HEK293 (cell line): ENCODE measurements at regions not wholly inside any gene's neighbourhood (a gene's known extent, or its start where the extent isn't known, plus 50 kb on each side); places are given as distances from the start of the nearest gene placed in this dataset.

Experiments
- CTCF ChIA-PET: fragments of 350-600 bp; formaldehyde crosslinking; extraction: SDS; loops from one replicate; lab custom pipeline; 2021; ENCODE audit warnings: antibody characterized with exemption; lab: Yijun Ruan, JAX
- POLR2A ChIA-PET: fragments of 300-600 bp; formaldehyde crosslinking; extraction: SDS; loops from one replicate; lab custom pipeline; 2020; ENCODE audit warnings: antibody characterized with exemption, inconsistent platforms; lab: Yijun Ruan, JAX
- H3K27ac ChIP-seq: fragments of 200-500 bp; sonication (Bioruptor generic); 2 replicates; pipeline ENCODE4 v1.5.1; 2014; ENCODE audit warnings: low read depth, low read length, control low read depth, inconsistent platforms; ENCODE audit errors: extremely low read depth
- H3K36me3 ChIP-seq, 2 experiments: fragments of 200-500 bp in 1 of 2; sonication (Bioruptor generic) in 1 of 2; 1 replicate in 1 of 2; 2 replicates in 1 of 2; pipeline ENCODE4 v1.5.1; 2014 to 2017; ENCODE audit warnings: inconsistent platforms in 2 of 2, low read length in 2 of 2; ENCODE audit not compliant: control insufficient read depth in 2 of 2, insufficient read depth in 1 of 2
- H3K4me1 ChIP-seq: fragments of 200-500 bp; sonication (Bioruptor generic); 2 replicates; pipeline ENCODE4 v1.5.1; 2014; ENCODE audit warnings: mild to moderate bottlenecking, low read length, inconsistent platforms; ENCODE audit not compliant: control insufficient read depth, insufficient read depth
- H3K4me3 ChIP-seq: 2 replicates; pipeline ENCODE4 v1.5.1; 2011; ENCODE audit warnings: low read depth, mild to moderate bottlenecking, control low read depth, low read length, moderate library complexity
- H3K9me3 ChIP-seq: fragments of 200-500 bp; sonication (Bioruptor generic); 2 replicates; pipeline ENCODE4 v1.5.1; 2014; ENCODE audit warnings: low read depth, low read length, inconsistent platforms; ENCODE audit not compliant: control insufficient read depth, insufficient read depth
- BCL11B ChIP-seq: fragments of 450-650 bp; formaldehyde crosslinking; IDR thresholded peaks from 2 replicates; pipeline ENCODE4 v1.5.1; 2016; ENCODE audit warnings: low read depth, missing biosample characterization, missing genetic modification characterization
- HOXC10 ChIP-seq: sonication (generic); formaldehyde crosslinking; IDR thresholded peaks from 2 replicates; pipeline ENCODE4 v1.8.1; 2023; ENCODE audit warnings: mild to moderate bottlenecking, missing genetic modification reagents
- KLF8 ChIP-seq: fragments of 450-650 bp; formaldehyde crosslinking; IDR thresholded peaks from 2 replicates; pipeline ENCODE4 v1.5.1; 2016; ENCODE audit warnings: missing biosample characterization, missing genetic modification characterization
- MEIS1 ChIP-seq: sonication (generic); formaldehyde crosslinking; IDR thresholded peaks from 2 replicates; pipeline ENCODE4 v1.8.1; 2022; ENCODE audit warnings: missing genetic modification reagents, mild to moderate bottlenecking, borderline replicate concordance
- SETDB1 ChIP-seq: IDR thresholded peaks from one replicate; pipeline ENCODE4 v1.6.1; 2017; ENCODE audit warnings: mild to moderate bottlenecking, low read length, moderate library complexity, mixed read lengths; ENCODE audit not compliant: insufficient read length
- ZNF121 ChIP-seq: fragments of 450-650 bp; formaldehyde crosslinking; IDR thresholded peaks from 2 replicates; pipeline ENCODE4 v1.5.1; 2016; ENCODE audit warnings: missing biosample characterization, missing genetic modification characterization
- ZNF157 ChIP-seq: fragments of 450-650 bp; formaldehyde crosslinking; IDR thresholded peaks from 2 replicates; pipeline ENCODE4 v1.5.1; 2016; ENCODE audit warnings: missing biosample characterization, missing genetic modification characterization
- ZNF19 ChIP-seq: fragments of 450-650 bp; formaldehyde crosslinking; IDR thresholded peaks from 2 replicates; pipeline ENCODE4; 2016; ENCODE audit warnings: missing biosample characterization, missing genetic modification characterization, low read depth
- ZNF211 ChIP-seq: fragments of 450-650 bp; formaldehyde crosslinking; IDR thresholded peaks from 2 replicates; pipeline ENCODE4 v1.5.1; 2016; ENCODE audit warnings: low read depth, missing biosample characterization, missing genetic modification characterization
- ZNF302 ChIP-seq: fragments of 450-650 bp; formaldehyde crosslinking; IDR thresholded peaks from 2 replicates; pipeline ENCODE4 v1.5.1; 2016; ENCODE audit warnings: missing biosample characterization, missing genetic modification characterization, low read depth
- ZNF341 ChIP-seq: fragments of 450-650 bp; formaldehyde crosslinking; IDR thresholded peaks from 2 replicates; pipeline ENCODE4; 2016; ENCODE audit warnings: low read depth, missing biosample characterization, missing genetic modification characterization
- ZNF449 ChIP-seq: fragments of 450-650 bp; formaldehyde crosslinking; IDR thresholded peaks from 2 replicates; pipeline ENCODE4 v1.5.1; 2017; ENCODE audit warnings: missing biosample characterization, mild to moderate bottlenecking, missing genetic modification characterization, moderate library complexity
- ZNF514 ChIP-seq: fragments of 450-650 bp; formaldehyde crosslinking; IDR thresholded peaks from 2 replicates; pipeline ENCODE4 v1.5.1; 2016; ENCODE audit warnings: missing biosample characterization, missing genetic modification characterization
- ZNF529 ChIP-seq: fragments of 450-650 bp; formaldehyde crosslinking; IDR thresholded peaks from 2 replicates; pipeline ENCODE4 v1.5.1; 2017; ENCODE audit warnings: missing genetic modification characterization, missing biosample characterization; ENCODE audit not compliant: insufficient replicate concordance
- ZNF549 ChIP-seq: fragments of 450-650 bp; IDR thresholded peaks from 2 replicates; pipeline ENCODE4 v1.5.1; 2018; ENCODE audit warnings: missing biosample characterization, missing genetic modification characterization, mild to moderate bottlenecking, inconsistent platforms, moderate library complexity
- ZNF560 ChIP-seq: fragments of 450-650 bp; formaldehyde crosslinking; IDR thresholded peaks from 2 replicates; pipeline ENCODE4 v1.5.1; 2017; ENCODE audit warnings: missing biosample characterization, missing genetic modification characterization, borderline replicate concordance
- ZNF561 ChIP-seq: fragments of 450-650 bp; IDR thresholded peaks from 2 replicates; pipeline ENCODE4 v1.5.1; 2018; ENCODE audit warnings: missing biosample characterization, missing genetic modification characterization, borderline replicate concordance
- ZNF585B ChIP-seq: fragments of 450-650 bp; formaldehyde crosslinking; IDR thresholded peaks from 2 replicates; pipeline ENCODE4 v1.5.1; 2016; ENCODE audit warnings: missing biosample characterization, missing genetic modification characterization
- ZNF610 ChIP-seq: fragments of 450-650 bp; formaldehyde crosslinking; IDR thresholded peaks from 2 replicates; pipeline ENCODE4 v1.5.1; 2016; ENCODE audit warnings: missing biosample characterization, missing genetic modification characterization, borderline replicate concordance
- ZNF704 ChIP-seq: fragments of 450-650 bp; formaldehyde crosslinking; IDR thresholded peaks from 2 replicates; pipeline ENCODE4 v1.5.1; 2016; ENCODE audit warnings: missing biosample characterization, missing genetic modification characterization
- ZNF830 ChIP-seq: fragments of 450-650 bp; IDR thresholded peaks from 2 replicates; pipeline ENCODE4 v1.5.0; 2018; ENCODE audit warnings: missing biosample characterization, missing genetic modification characterization, low read depth, mild to moderate bottlenecking, moderate library complexity
- ZSCAN16 ChIP-seq: fragments of 450-650 bp; formaldehyde crosslinking; IDR thresholded peaks from 2 replicates; pipeline ENCODE4 v1.5.1; 2016; ENCODE audit warnings: missing biosample characterization, missing genetic modification characterization
- ZSCAN18 ChIP-seq: fragments of 450-650 bp; formaldehyde crosslinking; IDR thresholded peaks from 2 replicates; pipeline ENCODE4 v1.5.1; 2016; ENCODE audit warnings: missing biosample characterization, missing genetic modification characterization
- TF ChIP-seq, protein P1 (sequence below): fragments of 450-650 bp; formaldehyde crosslinking; IDR thresholded peaks from 2 replicates; pipeline ENCODE4 v1.5.1; 2016; ENCODE audit warnings: missing biosample characterization, missing genetic modification characterization
- TF ChIP-seq, protein P2 (sequence below): fragments of 450-650 bp; formaldehyde crosslinking; IDR thresholded peaks from 2 replicates; pipeline ENCODE4 v1.5.1; 2016; ENCODE audit warnings: missing biosample characterization, missing genetic modification characterization
- TF ChIP-seq, protein P3 (sequence below): fragments of 450-650 bp; formaldehyde crosslinking; IDR thresholded peaks from 2 replicates; pipeline ENCODE4; 2016; ENCODE audit warnings: missing biosample characterization, missing genetic modification characterization

GRCh38 chr5:8953911-8954438 is 591.9 kb downstream of the SEMA5A start (continued):
- TF ChIP-seq ZSCAN18 (no peak), KLF8 (tag by site-specific recombination) (no peak), SETDB1 (no peak), ZNF157 (tag by site-specific recombination) (no peak), HOXC10 (no peak), ZNF211 (tag by site-specific recombination) (no peak), ZNF560 (no peak), ZNF561 (tag by site-specific recombination) (no peak)
- TF ChIP-seq, protein P1, sequence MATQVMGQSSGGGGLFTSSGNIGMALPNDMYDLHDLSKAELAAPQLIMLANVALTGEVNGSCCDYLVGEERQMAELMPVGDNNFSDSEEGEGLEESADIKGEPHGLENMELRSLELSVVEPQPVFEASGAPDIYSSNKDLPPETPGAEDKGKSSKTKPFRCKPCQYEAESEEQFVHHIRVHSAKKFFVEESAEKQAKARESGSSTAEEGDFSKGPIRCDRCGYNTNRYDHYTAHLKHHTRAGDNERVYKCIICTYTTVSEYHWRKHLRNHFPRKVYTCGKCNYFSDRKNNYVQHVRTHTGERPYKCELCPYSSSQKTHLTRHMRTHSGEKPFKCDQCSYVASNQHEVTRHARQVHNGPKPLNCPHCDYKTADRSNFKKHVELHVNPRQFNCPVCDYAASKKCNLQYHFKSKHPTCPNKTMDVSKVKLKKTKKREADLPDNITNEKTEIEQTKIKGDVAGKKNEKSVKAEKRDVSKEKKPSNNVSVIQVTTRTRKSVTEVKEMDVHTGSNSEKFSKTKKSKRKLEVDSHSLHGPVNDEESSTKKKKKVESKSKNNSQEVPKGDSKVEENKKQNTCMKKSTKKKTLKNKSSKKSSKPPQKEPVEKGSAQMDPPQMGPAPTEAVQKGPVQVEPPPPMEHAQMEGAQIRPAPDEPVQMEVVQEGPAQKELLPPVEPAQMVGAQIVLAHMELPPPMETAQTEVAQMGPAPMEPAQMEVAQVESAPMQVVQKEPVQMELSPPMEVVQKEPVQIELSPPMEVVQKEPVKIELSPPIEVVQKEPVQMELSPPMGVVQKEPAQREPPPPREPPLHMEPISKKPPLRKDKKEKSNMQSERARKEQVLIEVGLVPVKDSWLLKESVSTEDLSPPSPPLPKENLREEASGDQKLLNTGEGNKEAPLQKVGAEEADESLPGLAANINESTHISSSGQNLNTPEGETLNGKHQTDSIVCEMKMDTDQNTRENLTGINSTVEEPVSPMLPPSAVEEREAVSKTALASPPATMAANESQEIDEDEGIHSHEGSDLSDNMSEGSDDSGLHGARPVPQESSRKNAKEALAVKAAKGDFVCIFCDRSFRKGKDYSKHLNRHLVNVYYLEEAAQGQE: no peak
- TF ChIP-seq, protein P2, sequence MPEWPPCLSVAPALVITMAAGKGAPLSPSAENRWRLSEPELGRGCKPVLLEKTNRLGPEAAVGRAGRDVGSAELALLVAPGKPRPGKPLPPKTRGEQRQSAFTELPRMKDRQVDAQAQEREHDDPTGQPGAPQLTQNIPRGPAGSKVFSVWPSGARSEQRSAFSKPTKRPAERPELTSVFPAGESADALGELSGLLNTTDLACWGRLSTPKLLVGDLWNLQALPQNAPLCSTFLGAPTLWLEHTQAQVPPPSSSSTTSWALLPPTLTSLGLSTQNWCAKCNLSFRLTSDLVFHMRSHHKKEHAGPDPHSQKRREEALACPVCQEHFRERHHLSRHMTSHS (tag by site-specific recombination): no peak

DNA sequence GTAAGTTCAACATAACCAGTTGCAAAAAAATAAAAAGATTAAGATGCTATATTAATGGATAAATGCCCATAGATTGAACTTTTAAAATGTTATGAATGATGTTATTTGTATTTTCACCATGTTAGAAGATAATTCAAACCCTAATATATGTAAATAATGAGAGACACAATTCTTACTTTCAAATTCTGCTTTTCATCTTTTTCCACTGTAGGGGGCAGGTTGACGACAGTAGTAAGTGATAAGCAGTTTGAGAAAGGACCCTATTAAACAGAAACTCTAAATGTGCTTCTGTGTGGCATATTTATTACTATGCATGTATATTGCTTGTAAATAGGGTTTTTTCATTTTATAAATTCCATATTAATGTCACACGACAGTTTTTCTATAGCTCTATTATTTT is 591.1 kb downstream of the SEMA5A start:
- H3K27ac ChIP-seq: no peak overlapping the region
- TF ChIP-seq ZNF514 (tag by site-specific recombination) (no peak), ZNF302 (tag by site-specific recombination) (no peak), ZNF830 (no peak), MEIS1 (CRISPR knock-in tag) (no peak), ZNF585B (tag by site-specific recombination) (no peak), ZSCAN16 (no peak), ZNF610 (no peak), ZNF19 (no peak)
- POLR2A ChIA-PET: no interaction called here
- no peak overlapping the region for H3K4me3 ChIP-seq
- no peaks in the 10 kb centered on the region for H3K36me3 ChIP-seq
- H3K9me3 ChIP-seq: no peaks in the 10 kb centered on the region
- CTCF ChIA-PET: no interaction called here
- no peaks in the 10 kb centered on the region for H3K4me1 ChIP-seq

GRCh38 chr5:8956659-8957058 is 589.2 kb downstream of the SEMA5A start:
- Histone ChIP-seq H3K4me1 (no peaks in the 10 kb centered on the region), H3K27ac (no peak overlapping the region), H3K4me3 (no peak overlapping the region), H3K36me3 (no peaks in the 10 kb centered on the region), H3K9me3 (no peaks in the 10 kb centered on the region)
- ChIA-PET CTCF (interaction anchor here (0.6 kb wide), 2 partner anchors 241 to 967 kb away, joined by 3 read pairs; no protein-coding TSS in a partner anchor), POLR2A (no interaction called here)
- TF ChIP-seq ZNF704 (tag by site-specific recombination) (no peak), BCL11B (no peak), ZNF19 (no peak), ZNF529 (tag by site-specific recombination) (no peak), ZNF449 (tag by site-specific recombination) (no peak), ZNF549 (tag by site-specific recombination) (no peak), ZNF610 (no peak), ZNF121 (tag by site-specific recombination) (no peak), ZNF341 (no peak)
- TF ChIP-seq, protein P3, sequence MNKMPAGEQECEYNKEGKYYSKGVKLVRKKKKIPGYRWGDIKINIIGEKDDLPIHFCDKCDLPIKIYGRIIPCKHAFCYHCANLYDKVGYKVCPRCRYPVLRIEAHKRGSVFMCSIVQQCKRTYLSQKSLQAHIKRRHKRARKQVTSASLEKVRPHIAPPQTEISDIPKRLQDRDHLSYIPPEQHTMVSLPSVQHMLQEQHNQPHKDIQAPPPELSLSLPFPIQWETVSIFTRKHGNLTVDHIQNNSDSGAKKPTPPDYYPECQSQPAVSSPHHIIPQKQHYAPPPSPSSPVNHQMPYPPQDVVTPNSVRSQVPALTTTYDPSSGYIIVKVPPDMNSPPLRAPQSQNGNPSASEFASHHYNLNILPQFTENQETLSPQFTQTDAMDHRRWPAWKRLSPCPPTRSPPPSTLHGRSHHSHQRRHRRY (tag by site-specific recombination): no peak
